ENCODE measurements at regions not wholly inside any gene's neighbourhood (a gene's known extent, or its start where the extent isn't known, plus 50 kb on each side); places are given as distances from the start of the nearest gene placed in this dataset.

DNA sequence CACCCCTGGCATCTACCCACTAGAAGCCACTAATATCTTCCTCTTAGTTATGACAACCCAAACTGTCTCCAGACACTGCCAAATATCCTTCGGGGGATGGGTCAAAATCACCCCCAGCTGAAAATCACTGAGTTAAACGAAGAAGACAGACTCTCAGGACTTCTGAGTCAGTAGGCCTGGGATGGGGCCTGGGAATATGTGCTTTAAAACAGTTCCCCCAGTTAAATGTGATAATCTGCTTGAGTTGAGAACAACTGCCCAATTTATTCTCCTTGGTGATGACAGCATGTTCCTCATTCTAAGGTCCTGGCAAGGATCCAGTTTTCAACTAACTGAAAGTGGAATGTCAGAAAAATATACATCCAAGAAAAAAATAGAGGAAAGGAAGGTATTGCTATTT lies 52.4 kb downstream of the CBLL2 start:
- DNase-seq (ENCODE audit: low read depth in 3 of 3): no peak

DNA sequence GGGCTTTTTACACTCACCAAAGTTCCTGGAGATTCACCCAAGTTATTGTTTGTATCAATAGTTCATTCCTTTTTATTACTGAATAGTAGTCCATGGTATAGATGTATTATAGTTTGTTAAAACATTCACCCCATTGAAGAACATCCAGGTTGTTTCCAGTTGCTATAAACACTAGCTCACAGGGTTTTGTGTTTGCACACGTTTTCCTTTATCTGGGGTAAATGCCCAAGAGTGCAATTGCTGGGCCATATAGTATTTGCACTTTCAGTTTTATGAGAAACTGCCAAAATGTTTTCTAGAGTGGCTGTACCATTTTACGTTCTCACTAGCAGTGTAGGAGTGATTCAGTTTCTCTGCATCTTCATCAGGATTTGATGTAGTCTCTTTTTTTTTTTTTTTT lies 57.1 kb downstream of the CBLL2 start:
- DNase-seq (ENCODE audit: low read depth in 3 of 3): no peak

DNA sequence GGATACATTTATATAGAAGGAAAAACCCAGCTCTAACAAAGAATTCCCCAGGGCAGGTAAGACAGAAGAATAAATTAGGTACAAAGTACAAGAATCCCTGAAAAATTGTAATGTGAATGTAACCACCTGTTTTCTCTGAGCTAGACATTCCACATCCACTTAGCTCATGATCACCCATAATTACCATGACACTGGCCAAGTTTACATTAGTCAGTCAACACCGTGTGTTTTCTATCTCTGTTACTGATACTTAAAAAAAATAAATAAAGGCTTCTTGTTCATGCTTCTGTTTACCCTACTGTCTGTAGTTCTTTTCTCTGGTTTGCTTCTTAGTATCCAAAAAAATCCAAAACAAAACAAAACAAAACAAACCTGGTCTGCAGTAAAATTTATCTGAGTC lies 66.0 kb downstream of the CBLL2 start:
- no peak for DNase-seq (ENCODE audit: low read depth in 3 of 3)

DNA sequence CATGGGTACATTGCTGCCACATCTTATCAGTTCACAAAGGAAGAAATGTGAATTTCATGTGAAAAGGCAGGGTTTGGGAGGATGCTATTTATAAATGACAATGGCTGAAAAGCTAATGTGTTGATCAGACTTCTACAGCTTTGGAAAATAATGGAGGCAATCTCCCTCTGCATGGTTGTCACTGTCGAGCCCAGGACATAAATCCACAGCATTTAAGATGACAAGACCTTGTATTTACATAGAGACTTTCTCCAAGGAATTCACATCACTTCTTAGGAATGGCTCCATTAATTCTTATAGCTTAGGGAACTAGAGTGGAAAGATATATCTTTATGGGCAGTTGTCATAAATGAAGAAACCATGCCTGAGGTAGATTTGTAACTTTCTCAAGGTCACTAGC lies 66.7 kb downstream of the CBLL2 start:
- DNase-seq (ENCODE audit: low read depth in 3 of 3): no peak

DNA sequence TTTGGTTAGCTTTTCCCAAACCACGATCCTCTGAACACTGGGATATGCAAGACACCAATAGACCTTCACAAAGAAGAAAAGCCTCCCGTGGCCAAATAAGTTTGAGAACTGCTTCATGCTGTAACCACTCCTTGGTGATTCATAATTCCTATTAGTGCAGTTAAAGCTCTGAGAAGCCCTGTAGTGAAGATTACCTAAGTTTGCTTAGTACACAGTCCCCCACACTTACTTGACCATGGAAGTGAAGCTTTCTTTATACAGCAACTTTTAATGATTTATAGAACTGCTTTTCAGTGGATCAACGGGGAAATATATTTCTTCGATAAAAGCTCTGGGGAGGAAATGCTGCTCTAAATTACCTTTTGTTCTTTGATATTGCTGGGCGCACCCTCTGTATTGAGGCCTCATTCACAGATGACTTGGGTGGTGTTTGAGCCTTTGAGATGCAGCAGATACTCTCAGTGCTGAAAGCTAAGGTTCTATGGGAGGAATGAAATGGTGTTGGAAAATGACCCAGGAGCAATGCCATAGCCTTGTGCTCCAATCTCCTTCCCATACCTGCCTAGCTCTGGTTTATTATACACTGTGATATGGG lies 67.4 kb downstream of the CBLL2 start:
- no peak for DNase-seq (ENCODE audit: low read depth in 3 of 3)

DNA sequence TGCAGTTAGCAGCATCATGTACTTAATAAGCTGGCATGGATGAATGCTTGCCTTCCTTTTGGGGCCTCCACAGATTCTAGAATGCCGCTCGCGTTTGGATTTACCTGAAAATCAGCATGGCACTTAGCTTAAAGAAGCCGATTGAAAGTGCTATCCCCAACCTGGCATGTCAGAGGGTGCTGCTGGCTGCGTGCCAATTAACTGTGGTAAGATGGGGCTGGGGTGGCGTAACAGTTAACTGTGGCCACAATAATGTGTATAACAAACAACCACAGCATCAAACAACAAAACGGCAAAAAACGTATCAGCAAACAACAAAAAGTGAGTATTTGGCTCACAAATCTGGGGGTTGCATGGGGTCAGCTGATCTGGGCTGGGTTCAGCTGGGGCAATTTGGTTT lies 70.5 kb downstream of the CBLL2 start:
- DNase-seq (ENCODE audit: low read depth in 3 of 3): no peak

DNA sequence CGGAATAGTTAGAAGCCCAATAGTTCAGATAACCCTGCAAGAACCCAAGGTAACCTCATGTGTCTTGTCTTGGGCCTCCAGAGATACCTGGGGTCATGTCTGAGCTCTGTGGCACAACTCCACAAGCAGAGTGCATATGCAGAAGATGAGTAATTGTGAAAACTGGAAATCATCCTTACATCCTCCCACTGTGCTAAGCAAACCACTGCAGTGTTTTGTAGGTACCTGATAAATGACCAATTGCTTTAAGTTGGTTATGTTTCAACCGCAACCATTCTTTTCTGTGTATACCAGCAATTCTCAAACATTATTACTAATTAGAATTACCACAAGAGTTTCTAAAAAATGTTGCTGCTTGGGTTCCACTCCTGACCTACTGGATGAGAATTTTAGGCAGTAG lies 73.2 kb downstream of the CBLL2 start:
- DNase-seq (ENCODE audit: low read depth in 3 of 3): no peak

DNA sequence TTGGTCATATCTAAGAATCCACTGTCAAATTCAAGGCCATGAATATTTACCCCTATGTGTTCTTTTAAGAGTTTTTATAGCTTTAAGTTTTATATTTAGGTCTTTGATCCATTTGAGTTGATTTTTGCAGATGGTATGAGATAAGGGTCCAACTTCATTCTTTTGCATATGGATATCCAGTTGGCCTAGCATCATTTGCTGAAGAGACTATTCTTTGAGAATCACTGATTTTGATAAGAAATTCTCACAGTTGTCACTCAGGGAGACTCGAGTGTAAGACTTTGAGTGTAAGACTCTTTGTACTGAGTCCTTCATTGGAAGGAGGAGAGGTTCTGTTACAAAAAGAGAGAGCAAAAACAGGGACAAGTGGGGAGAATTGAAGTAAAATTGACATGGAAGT lies 74.8 kb downstream of the CBLL2 start:
- no peak for DNase-seq (ENCODE audit: low read depth in 3 of 3)

DNA sequence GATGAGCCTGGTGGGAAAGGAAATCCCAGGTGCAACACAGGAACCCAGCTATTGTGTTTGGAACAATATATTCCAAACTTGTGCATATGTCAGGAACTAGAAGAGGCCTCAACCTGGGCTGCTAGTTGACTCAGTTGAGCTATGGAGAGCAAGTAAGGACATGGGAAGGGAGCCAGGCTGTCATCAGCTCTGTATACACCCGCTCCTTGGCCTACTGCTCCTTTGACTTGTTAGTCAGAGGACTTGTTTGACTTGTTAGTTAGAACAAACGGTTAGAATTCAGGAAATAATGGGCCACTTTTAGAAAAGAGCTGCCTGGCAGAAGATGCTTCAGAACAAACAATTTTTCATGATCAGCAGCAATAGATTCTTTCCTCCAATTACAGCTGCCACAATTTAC lies 76.4 kb downstream of the CBLL2 start:
- no peak for DNase-seq (ENCODE audit: low read depth in 3 of 3)

- DNase-seq (ENCODE audit: low read depth in 3 of 3): no peak
These were observed 78.4 kb downstream of the CBLL2 start for GRCh38 chrX:22351076-22351475.

DNA sequence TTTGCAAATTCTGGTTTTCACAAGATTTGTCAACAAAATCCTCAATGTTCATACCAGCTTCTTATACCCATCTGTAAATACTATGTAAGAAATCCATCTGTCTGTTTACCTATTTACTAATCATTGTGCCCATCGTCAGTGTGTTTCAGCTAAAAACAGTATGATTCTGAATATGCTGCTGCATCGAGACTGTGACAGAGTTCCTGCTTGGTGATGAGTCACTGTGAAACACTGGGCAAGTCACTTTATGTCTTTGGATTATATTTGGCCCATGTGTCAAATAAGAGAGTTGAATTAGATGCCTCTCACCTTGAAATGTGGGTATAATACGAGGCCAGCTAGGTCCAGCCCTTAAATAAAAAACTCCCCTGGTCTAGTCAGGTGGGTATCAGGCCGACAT lies 79.3 kb downstream of the CBLL2 start:
- no peak for DNase-seq (ENCODE audit: low read depth in 3 of 3)

- no peak for DNase-seq (ENCODE audit: low read depth in 3 of 3)
These were observed 84.9 kb downstream of the CBLL2 start for GRCh38 chrX:22357621-22358020.

GRCh38 chrX:22360129-22360528 lies 87.4 kb downstream of the CBLL2 start:
- DNase-seq (ENCODE audit: low read depth in 3 of 3): no peak

DNA sequence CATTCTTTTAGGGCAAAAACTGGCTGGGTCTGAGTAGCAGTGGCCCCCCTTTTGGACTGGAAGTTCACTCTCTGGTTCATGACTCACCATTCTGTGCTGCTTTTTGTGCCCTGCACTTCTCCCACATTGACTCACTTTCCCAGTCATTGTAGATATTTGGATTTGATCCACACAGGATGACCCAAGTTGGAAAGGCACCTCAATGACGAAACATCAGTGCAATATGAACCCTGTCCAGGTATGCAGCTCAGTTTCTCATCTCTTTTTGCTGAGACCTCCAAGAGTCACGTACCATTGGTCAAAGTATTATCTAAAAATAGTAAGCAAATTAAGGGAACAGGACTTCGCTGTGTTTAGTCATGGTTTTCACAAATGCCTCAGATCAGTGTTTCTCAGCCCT lies 92.7 kb downstream of the CBLL2 start:
- DNase-seq (ENCODE audit: low read depth in 3 of 3): no peak

- no peak for DNase-seq (ENCODE audit: low read depth in 3 of 3)
These were observed 93.5 kb downstream of the CBLL2 start for GRCh38 chrX:22366166-22366702.

GRCh38 chrX:22366906-22367305 lies 94.2 kb downstream of the CBLL2 start:
- DNase-seq (ENCODE audit: low read depth in 3 of 3): no peak

- no peak for DNase-seq (ENCODE audit: low read depth in 3 of 3)
These were observed 100.4 kb downstream of the CBLL2 start for GRCh38 chrX:22373094-22373493.

GRCh38 chrX:22373766-22374165 lies 101.1 kb downstream of the CBLL2 start:
- no peak for DNase-seq (ENCODE audit: low read depth in 3 of 3)

DNA sequence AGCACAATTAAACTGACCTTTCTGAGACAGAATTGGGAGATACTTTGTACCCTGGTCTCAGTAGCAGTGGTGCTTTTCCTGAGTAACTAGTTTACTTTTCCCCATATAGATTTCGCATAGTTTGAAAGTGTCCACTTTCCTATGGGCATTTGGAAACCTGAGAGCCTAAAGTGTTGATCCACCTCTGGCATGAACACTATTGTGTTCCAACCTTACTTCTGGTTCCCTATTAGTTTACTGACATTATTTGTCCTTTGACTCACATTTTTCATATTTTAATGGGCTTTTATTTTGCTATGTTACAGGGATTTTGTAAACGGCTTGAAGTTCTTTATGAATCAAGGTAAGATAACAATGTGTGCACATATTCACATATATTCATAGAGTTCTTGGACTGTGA lies 103.7 kb downstream of the CBLL2 start:
- DNase-seq (ENCODE audit: low read depth in 3 of 3): no peak

DNA sequence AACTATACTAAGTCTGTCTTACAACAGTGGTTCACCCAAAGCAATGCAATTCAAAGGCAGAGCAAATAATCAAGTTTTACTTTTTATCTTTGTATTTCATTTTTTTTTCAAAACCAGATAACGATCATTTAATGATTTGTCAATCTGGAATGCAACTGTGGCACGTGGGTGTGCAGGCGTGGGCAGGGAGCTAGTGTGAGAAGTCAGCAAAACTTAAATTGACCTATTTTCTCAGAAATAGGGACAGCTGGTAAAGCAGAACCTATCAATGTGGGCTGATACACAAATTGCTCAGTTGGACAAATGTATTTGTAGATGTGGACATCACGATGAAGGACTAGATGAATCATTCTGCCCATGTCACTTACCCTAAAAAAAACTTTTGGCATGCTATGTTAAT lies 105.6 kb downstream of the CBLL2 start:
- DNase-seq (ENCODE audit: low read depth in 3 of 3): no peak

DNA sequence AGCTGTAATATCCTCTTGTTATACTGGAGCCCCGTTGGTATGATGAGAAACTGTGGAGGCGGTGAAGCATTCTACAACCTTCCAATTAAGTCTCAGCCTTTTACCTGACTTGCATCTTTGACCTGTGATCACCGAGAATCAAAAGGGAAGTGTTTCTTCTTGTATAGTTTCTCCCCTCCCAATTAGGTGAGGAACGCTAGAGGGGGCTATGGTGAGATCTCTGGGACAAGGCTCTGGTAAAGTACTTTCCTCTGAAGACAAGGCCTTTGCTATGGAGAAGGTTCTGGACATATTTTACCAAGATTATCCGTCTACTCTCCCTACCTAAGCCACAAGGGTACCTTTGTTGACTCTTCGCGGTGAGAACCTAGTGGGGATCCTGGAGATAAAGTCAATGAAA lies 111.3 kb downstream of the CBLL2 start:
- DNase-seq (ENCODE audit: low read depth in 3 of 3): no peak

DNA sequence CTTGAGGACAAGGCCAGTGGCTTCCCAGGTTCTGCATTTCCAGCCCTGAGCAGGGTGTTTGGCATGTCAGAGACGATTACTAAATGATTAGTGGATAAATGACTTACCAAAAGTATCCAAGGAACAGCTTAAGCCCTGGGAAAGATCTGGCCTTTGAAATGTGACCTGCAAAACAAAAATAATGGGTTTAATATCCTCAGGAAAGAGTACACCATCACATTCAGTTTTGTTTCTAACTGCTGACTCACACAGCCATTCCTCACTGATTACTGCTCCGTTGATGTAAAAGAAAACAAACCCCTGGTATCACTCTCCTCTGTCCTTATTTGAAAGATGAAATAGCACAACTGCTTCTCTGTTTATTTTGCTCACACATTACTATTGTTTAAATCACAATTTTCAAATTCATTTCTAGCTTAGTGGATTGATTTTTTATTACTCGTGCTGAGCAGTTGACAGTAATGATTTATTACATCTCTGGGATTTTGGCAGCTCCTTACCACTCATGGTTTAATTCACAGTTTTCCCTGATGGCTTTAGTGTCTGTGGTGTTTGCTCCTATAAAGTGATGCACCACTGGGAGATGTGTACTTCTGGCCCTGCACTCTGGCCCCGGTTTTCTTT lies 117.0 kb downstream of the CBLL2 start:
- no peak for DNase-seq (ENCODE audit: low read depth in 3 of 3)

- DNase-seq (ENCODE audit: low read depth in 3 of 3): no peak
These were observed 119.6 kb downstream of the CBLL2 start for GRCh38 chrX:22392133-22392948.

Data from stimulated activated CD4-positive, alpha-beta T cell treated with anti-CD3 and anti-CD28 coated beads, TNF-alpha, amount 100 ng/mL, for 48 hours (primary cell).